GM06990 (cell line): ENCODE measurements at regions not wholly inside any gene's neighbourhood (a gene's known extent, or its start where the extent isn't known, plus 50 kb on each side); places are given as distances from the start of the nearest gene placed in this dataset.
"Not testable (repeated sequence)": the region's sequence is repeated elsewhere in the genome, so short reads cannot be mapped to it uniquely, and the experiment has no call there.

Source experiments
- DNase-seq: peaks from one replicate; pipeline ENCODE4 v3.0.0-alpha.2; 2011; ENCODE audit not compliant: insufficient read length; ENCODE audit errors: extremely low read depth
- H3K27me3 ChIP-seq: replicated peaks from 2 replicates; pipeline ENCODE4 v1.6.0; 2011; ENCODE audit warnings: low read length; ENCODE audit not compliant: control insufficient read depth, insufficient read depth
- H3K36me3 ChIP-seq: 2 replicates; pipeline ENCODE4 v1.5.1; 2011; ENCODE audit warnings: low read length; ENCODE audit not compliant: control insufficient read depth, insufficient read depth
- H3K4me3 ChIP-seq: replicated peaks from 2 replicates; pipeline ENCODE4 v1.5.1; 2011; ENCODE audit warnings: low read depth, mild to moderate bottlenecking, control low read depth, low read length
- TF ChIP-seq, protein P1 (sequence below): IDR thresholded peaks from 2 replicates; pipeline ENCODE4 v1.5.1; 2011; ENCODE audit warnings: low read length, control low read depth, mild to moderate bottlenecking, inconsistent platforms; ENCODE audit not compliant: insufficient read depth, poor library complexity, severe bottlenecking

DNA sequence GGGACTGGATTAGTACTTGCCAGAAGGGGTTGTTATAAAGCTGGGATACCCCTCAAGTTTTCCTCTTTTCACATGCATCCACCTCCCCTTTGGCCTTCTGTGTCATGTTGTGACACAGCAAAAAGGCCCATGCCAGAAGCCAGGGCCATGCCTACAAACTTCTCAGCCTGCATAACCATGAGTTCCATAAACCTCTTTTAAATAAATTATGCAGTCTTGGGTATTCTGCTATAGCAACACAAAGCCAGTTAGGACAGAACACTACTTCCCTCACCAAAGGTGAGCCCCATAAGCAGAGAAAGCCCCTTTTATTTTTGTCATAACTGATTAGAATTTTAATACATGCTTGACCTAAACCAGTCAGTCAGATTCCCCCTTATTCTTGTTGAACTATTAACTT, 801.3 kb downstream of the DNAH5 start:
- no peaks in the 10 kb centered on the region for H3K27me3 ChIP-seq
- TF ChIP-seq, protein P1, sequence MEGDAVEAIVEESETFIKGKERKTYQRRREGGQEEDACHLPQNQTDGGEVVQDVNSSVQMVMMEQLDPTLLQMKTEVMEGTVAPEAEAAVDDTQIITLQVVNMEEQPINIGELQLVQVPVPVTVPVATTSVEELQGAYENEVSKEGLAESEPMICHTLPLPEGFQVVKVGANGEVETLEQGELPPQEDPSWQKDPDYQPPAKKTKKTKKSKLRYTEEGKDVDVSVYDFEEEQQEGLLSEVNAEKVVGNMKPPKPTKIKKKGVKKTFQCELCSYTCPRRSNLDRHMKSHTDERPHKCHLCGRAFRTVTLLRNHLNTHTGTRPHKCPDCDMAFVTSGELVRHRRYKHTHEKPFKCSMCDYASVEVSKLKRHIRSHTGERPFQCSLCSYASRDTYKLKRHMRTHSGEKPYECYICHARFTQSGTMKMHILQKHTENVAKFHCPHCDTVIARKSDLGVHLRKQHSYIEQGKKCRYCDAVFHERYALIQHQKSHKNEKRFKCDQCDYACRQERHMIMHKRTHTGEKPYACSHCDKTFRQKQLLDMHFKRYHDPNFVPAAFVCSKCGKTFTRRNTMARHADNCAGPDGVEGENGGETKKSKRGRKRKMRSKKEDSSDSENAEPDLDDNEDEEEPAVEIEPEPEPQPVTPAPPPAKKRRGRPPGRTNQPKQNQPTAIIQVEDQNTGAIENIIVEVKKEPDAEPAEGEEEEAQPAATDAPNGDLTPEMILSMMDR: no peak
- no peak for DNase-seq
- no peak overlapping the region for H3K4me3 ChIP-seq
- no peaks in the 10 kb centered on the region for H3K36me3 ChIP-seq

DNA sequence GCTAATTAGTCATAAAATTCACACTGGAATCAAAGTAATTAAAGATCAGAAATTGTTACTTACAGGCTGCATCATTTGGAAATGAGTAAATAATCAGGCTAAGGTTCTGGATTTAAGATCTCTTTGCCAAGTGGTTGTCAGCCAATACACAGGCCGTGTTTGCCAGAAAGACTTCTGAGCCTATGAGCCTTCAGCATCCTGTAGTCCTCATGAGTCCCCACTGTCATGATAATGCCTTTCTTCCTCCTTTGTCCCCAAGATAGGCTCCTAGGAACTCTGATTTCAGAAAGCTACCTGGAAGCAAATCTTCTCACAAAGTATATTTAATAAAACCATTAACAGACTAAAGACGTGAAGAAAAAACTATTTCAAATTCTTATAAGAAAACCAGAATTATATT, 810.5 kb downstream of the DNAH5 start:
- no peak overlapping the region for H3K4me3 ChIP-seq
- DNase-seq: no peak
- no peaks in the 10 kb centered on the region for H3K27me3 ChIP-seq
- H3K36me3 ChIP-seq: no peaks in the 10 kb centered on the region
- TF ChIP-seq, protein P1: no peak

DNA sequence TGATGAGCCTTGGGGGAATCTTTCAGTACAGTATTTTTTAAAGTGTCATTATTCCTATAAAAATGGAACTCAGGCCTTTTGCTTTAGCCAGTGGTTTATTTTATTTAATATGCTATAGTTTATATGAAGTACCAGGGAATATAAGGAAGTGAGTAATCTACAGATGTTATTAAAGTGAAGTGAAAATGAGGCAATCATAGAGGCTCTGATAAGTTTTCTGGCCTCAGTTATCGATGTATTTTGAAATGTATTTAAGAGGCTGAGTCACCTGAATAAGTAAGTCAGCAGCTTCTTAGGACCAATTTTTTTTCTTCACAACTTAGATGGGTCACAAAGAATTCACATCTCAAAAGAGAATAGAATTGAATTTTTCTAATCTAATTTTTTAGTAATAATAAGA, 829.0 kb downstream of the DNAH5 start:
- no peak overlapping the region for H3K4me3 ChIP-seq
- H3K36me3 ChIP-seq: no peaks in the 10 kb centered on the region
- no peak for DNase-seq
- no peaks in the 10 kb centered on the region for H3K27me3 ChIP-seq
- TF ChIP-seq, protein P1: no peak

DNA sequence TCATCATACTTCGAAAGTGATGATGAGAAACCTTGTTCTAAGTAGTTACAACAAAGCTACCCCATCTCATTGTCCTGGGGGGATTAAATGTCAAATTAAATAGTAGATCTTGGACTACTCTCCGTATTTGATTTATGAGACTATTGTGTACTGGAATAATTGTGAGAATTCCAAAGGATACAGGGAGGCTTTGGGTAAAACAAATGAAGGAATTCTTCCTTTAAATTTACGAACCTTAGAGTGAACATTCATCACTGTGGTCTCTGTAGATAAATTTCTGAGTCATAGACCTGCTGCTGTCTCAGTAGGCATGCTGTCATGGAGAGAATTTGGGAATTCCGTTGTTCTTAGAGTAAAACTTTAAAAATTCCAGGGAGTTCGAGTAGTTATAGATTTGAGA, 836.2 kb downstream of the DNAH5 start:
- Histone ChIP-seq H3K4me3 (no peak overlapping the region), H3K36me3 (no peaks in the 10 kb centered on the region), H3K27me3 (no peaks in the 10 kb centered on the region)
- DNase-seq: no peak
- TF ChIP-seq, protein P1: no peak

DNA sequence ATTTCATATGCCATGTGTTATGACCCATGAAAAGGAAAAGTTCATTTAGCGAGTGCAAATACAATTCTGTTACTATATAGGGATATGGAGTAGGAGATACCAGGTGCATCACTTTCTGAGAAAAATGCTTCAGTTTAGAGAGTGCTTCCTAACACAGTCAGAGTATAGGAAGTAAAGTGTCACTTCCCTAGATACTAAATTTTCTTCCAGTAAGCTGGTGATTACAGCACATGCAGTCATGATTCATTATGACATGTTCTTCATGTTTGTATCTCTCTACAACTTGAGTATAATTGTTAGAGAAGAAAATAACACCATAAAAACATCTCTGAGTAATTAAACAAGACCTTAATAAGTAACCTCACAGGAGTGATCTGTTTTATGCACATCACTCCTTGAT, 837.0 kb downstream of the DNAH5 start:
- H3K36me3 ChIP-seq: no peaks in the 10 kb centered on the region
- TF ChIP-seq, protein P1: no peak
- H3K4me3 ChIP-seq: no peak overlapping the region
- no peak for DNase-seq
- H3K27me3 ChIP-seq: no peaks in the 10 kb centered on the region

DNA sequence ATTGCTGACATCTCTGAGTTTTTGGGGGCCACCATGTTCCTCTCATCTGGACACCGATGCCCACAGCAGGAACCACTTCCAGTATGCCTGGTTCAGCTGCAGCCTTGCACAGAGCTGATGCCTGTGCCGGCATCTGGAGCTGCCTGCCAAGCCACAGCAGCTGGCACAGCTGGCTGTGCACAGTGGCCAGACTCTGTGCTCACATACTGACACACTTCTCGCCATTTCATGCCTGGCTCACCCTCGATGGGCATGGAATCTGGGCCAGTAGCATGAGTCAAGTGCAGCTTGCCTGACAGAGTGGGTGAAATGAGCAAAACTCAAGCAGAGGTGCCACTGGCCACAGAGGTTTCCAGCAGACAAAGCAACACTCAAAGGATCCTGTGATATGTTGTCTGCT, 863.4 kb downstream of the DNAH5 start:
- H3K36me3 ChIP-seq: no peaks in the 10 kb centered on the region
- H3K4me3 ChIP-seq: no peak overlapping the region
- H3K27me3 ChIP-seq: no peaks in the 10 kb centered on the region
- TF ChIP-seq, protein P1: no peak
- DNase-seq: no peak

DNA sequence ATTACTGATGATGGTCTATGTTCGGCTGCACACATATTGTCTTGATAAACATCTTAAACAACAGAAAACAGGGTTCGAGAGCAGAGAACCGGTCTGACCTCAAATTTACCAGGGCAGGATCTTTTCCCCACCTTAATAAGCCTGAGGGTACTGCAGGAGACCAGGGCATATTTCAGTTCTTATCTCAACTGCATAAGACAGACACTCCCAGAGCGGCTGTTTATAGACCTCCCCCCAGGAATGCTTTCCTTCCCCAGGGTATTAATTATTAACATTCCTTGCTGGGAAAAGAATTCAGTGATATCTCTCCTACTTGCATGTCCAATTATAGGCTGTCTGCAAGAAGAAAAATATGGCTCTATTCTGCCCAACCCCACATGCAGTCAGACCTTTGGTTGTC, 871.6 kb downstream of the DNAH5 start:
- not testable (repeated sequence) for DNase-seq, H3K4me3 ChIP-seq, H3K36me3 ChIP-seq, H3K27me3 ChIP-seq
